SK-N-SH (cell line): ENCODE measurements at regions not wholly inside any gene's neighbourhood (a gene's known extent, or its start where the extent isn't known, plus 50 kb on each side); places are given as distances from the start of the nearest gene placed in this dataset.

Experiments used
- CTCF ChIA-PET: fragments of 300-600, 350-600 bp; formaldehyde crosslinking; extraction: SDS; loops from one replicate; lab custom pipeline; 2021; lab: Yijun Ruan, JAX
- POLR2A ChIA-PET: fragments of 350-600 bp; sonication (Branson Sonifier 250); formaldehyde crosslinking; extraction: SDS; loops from one replicate; lab custom pipeline; 2020; ENCODE audit warnings: antibody characterized with exemption, inconsistent platforms; lab: Yijun Ruan, JAX
- DNase-seq: peaks from one replicate; pipeline ENCODE4 v3.0.0; 2012
- H2AFZ ChIP-seq: fragments of 200-600 bp; sonication (generic); 2 replicates; pipeline ENCODE4 v1.8.1; 2016; ENCODE audit warnings: antibody characterized with exemption, mild to moderate bottlenecking, low read depth
- H3F3A ChIP-seq: fragments of 200-600 bp; sonication (generic); replicated peaks from 2 replicates; pipeline ENCODE3; 2016; ENCODE audit warnings: antibody characterized with exemption, mild to moderate bottlenecking; ENCODE audit not compliant: insufficient read depth
- H3K27ac ChIP-seq, 2 experiments: fragments of 200-500 bp in 1 of 2; fragments of 200-600 bp in 1 of 2; sonication (Bioruptor generic) in 1 of 2; sonication (generic), shearing (Covaris generic) in 1 of 2; 2 replicates each; pipeline versions ENCODE4 v1.5.1 to v1.6.1; 2014 to 2016; ENCODE audit warnings: low read depth in 2 of 2, inconsistent platforms in 1 of 2, low read length in 1 of 2, mild to moderate bottlenecking in 1 of 2, mixed read lengths in 1 of 2
- H3K27me3 ChIP-seq: fragments of 200-600 bp; sonication (generic), shearing (Covaris generic); 2 replicates; pipeline ENCODE4 v1.6.1; 2016; ENCODE audit warnings: mixed run types; ENCODE audit not compliant: insufficient read depth
- H3K36me3 ChIP-seq, 2 experiments: fragments of 200-500 bp in 1 of 2; fragments of 200-600 bp in 1 of 2; sonication (Bioruptor generic) in 1 of 2; sonication (generic) in 1 of 2; replicated peaks in 1 of 2; 2 replicates each; pipeline versions ENCODE3 to v1.5.1; 2014 to 2016; ENCODE audit warnings: low read length in 1 of 2, mild to moderate bottlenecking in 1 of 2; ENCODE audit not compliant: insufficient read depth in 2 of 2, control insufficient read depth in 1 of 2
- H3K4me1 ChIP-seq, 2 experiments: fragments of 200-500 bp in 1 of 2; fragments of 200-600 bp in 1 of 2; sonication (Bioruptor generic) in 1 of 2; sonication (generic), shearing (Covaris generic) in 1 of 2; 2 replicates each; pipeline versions ENCODE4 v1.5.1 to v1.6.1; 2014 to 2016; ENCODE audit warnings: low read depth in 1 of 2, low read length in 1 of 2, mixed run types in 1 of 2; ENCODE audit not compliant: insufficient read depth in 2 of 2, control insufficient read depth in 1 of 2
- H3K4me2 ChIP-seq: fragments of 200-600 bp; sonication (generic), shearing (Covaris generic); 2 replicates; pipeline ENCODE4 v1.6.1; 2017; ENCODE audit warnings: mixed run types
- H3K4me3 ChIP-seq, 2 experiments: fragments of 200-500 bp in 1 of 2; fragments of 200-600 bp in 1 of 2; sonication (Bioruptor generic) in 1 of 2; sonication (generic), shearing (Covaris generic) in 1 of 2; 2 replicates each; pipeline versions ENCODE4 v1.5.1 to v1.8.1; 2014 to 2016; ENCODE audit warnings: low read depth in 2 of 2, inconsistent platforms in 1 of 2, low read length in 1 of 2, mild to moderate bottlenecking in 1 of 2, mixed read lengths in 1 of 2, moderate library complexity in 1 of 2
- H3K79me2 ChIP-seq: fragments of 200-600 bp; sonication (generic); 2 replicates; pipeline ENCODE4 v1.8.1; 2017; ENCODE audit warnings: mild to moderate bottlenecking; ENCODE audit not compliant: insufficient read depth
- H3K9ac ChIP-seq: fragments of 200-600 bp; sonication (generic); 2 replicates; pipeline ENCODE4 v1.6.1; 2017; ENCODE audit warnings: mixed run types
- H3K9me2 ChIP-seq: fragments of 200-600 bp; sonication (generic); 2 replicates; pipeline ENCODE4 v1.6.1; 2017; ENCODE audit warnings: mixed run types
- H3K9me3 ChIP-seq: fragments of 200-600 bp; sonication (generic); 2 replicates; pipeline ENCODE4 v1.6.1; 2017; ENCODE audit warnings: mixed run types, mild to moderate bottlenecking, moderate library complexity
- H4K20me1 ChIP-seq: fragments of 200-600 bp; sonication (generic); 2 replicates; pipeline ENCODE4 v1.6.1; 2017; ENCODE audit warnings: mild to moderate bottlenecking, mixed run types; ENCODE audit not compliant: insufficient read depth
- CHD2 ChIP-seq: fragments of 150-350 bp; IDR thresholded peaks from 2 replicates; pipeline ENCODE4 v1.6.1; 2018; ENCODE audit warnings: low read length; ENCODE audit not compliant: partially characterized antibody
- CTCF ChIP-seq: fragments of 200-600 bp; sonication (generic); IDR thresholded peaks from 2 replicates; pipeline ENCODE4 v1.6.1; 2017; ENCODE audit warnings: antibody characterized with exemption, mild to moderate bottlenecking, moderate library complexity
- EP300 ChIP-seq, 2 experiments: IDR thresholded peaks; 2 replicates each; pipeline versions ENCODE4 v1.4.0 to v1.6.1; 2012; ENCODE audit warnings: borderline replicate concordance in 1 of 2, low read depth in 1 of 2, low read length in 1 of 2
- FOSL2 ChIP-seq: IDR thresholded peaks from 2 replicates; pipeline ENCODE4 v1.4.0; 2012; ENCODE audit warnings: low read depth, mild to moderate bottlenecking, moderate library complexity, borderline replicate concordance
- GATA2 ChIP-seq: sonication (generic); formaldehyde crosslinking; IDR thresholded peaks from 2 replicates; pipeline ENCODE4 v1.5.0; 2020; ENCODE audit warnings: mild to moderate bottlenecking, missing genetic modification reagents
- MAX ChIP-seq: IDR thresholded peaks from 2 replicates; pipeline ENCODE4 v1.4.0; 2012; ENCODE audit warnings: low read depth
- MEF2A ChIP-seq: IDR thresholded peaks from 2 replicates; pipeline ENCODE4 v1.4.0; 2012; ENCODE audit warnings: low read depth, borderline replicate concordance
- NFIC ChIP-seq: IDR thresholded peaks from 2 replicates; pipeline ENCODE4 v1.4.0; 2012; ENCODE audit warnings: borderline replicate concordance
- RCOR1 ChIP-seq: fragments of 150-350 bp; IDR thresholded peaks from 2 replicates; pipeline ENCODE4 v1.6.1; 2017; ENCODE audit warnings: antibody characterized with exemption, low read length
- RFX5 ChIP-seq: IDR thresholded peaks from 2 replicates; pipeline ENCODE4 v1.6.1; 2012; ENCODE audit warnings: mild to moderate bottlenecking, improper control_type of control experiment, low read length
- RXRA ChIP-seq: IDR thresholded peaks from 2 replicates; pipeline ENCODE4 v1.4.0; 2012; ENCODE audit warnings: low read depth, mild to moderate bottlenecking, borderline replicate concordance
- SIN3A ChIP-seq: IDR thresholded peaks from 2 replicates; pipeline ENCODE4 v1.6.1; 2012; ENCODE audit warnings: low read depth, mild to moderate bottlenecking, low read length, moderate library complexity, borderline replicate concordance
- TAF1 ChIP-seq: IDR thresholded peaks from 2 replicates; pipeline ENCODE4 v1.6.1; 2012; ENCODE audit warnings: low read depth, mild to moderate bottlenecking, low read length, moderate library complexity, borderline replicate concordance
- TCF12 ChIP-seq: IDR thresholded peaks from 2 replicates; pipeline ENCODE4 v1.4.0; 2012
- USF1 ChIP-seq: IDR thresholded peaks from 2 replicates; pipeline ENCODE4 v1.4.0; 2012; ENCODE audit warnings: low read depth, borderline replicate concordance
- USF2 ChIP-seq: fragments of 150-350 bp; IDR thresholded peaks from 2 replicates; pipeline ENCODE4 v1.6.1; 2017; ENCODE audit warnings: antibody characterized with exemption, low read length, low read depth, borderline replicate concordance
- YY1 ChIP-seq: IDR thresholded peaks from 2 replicates; pipeline ENCODE4 v1.4.0; 2012; ENCODE audit warnings: low read depth, mild to moderate bottlenecking
- WGBS: methylation state at CpG from one replicate; pipeline ENCODE4 v1.1.6; 2017; ENCODE audit warnings: low lambda C conversion rate; 5-methylcytosine and 5-hydroxymethylcytosine counted together

- Histone ChIP-seq H3K9ac (no peak overlapping the region), H3K27me3 (no peaks in the 10 kb centered on the region), H3K9me2 (no peaks in the 10 kb centered on the region), H2AFZ (no peak overlapping the region), H3K4me1 (peaks cover 0 to 4% of the 10 kb centered on the region in 2 experiments; a peak in 1 of 4 replicates), H3K4me2 (no peak overlapping the region), H3K79me2 (no peaks in the 10 kb centered on the region), H4K20me1 (no peaks in the 10 kb centered on the region), H3F3A (no peaks in the 10 kb centered on the region), H3K4me3 (no peak overlapping the region), H3K9me3 (no peaks in the 10 kb centered on the region), H3K27ac (no peak overlapping the region), H3K36me3 (no peaks in the 10 kb centered on the region)
- ChIA-PET POLR2A (no interaction called here), CTCF (interaction anchor here (1.5 kb wide), 1 partner anchor 9 kb away, joined by 4 read pairs; no protein-coding TSS in a partner anchor)
- no peak for TF ChIP-seq RFX5
- no peak for TF ChIP-seq RXRA
- no peak for TF ChIP-seq GATA2 (CRISPR knock-in tag)
- TF ChIP-seq SIN3A = no peak
- no peak for TF ChIP-seq CTCF
- no peak for TF ChIP-seq YY1
- no peak for TF ChIP-seq MAX
- no peak for TF ChIP-seq TCF12
- TF ChIP-seq RCOR1 = no peak
- TF ChIP-seq USF2 = no peak
- no peak for TF ChIP-seq NFIC
- no peak for DNase-seq
- 42% methylated on average over 4 of the region's 4 CpGs for WGBS
These were observed 538.0 kb upstream of the PLXNA2 start for GRCh38 chr1:208782186-208782585.

GRCh38 chr1:208785629-208786028 is 541.4 kb upstream of the PLXNA2 start:
- Histone ChIP-seq H3K9me3 (no peaks in the 10 kb centered on the region), H4K20me1 (no peaks in the 10 kb centered on the region), H3K4me3 (no peak overlapping the region), H3K27me3 (no peaks in the 10 kb centered on the region), H3K27ac (no peak overlapping the region), H2AFZ (no peak overlapping the region), H3K79me2 (no peaks in the 10 kb centered on the region), H3K9me2 (no peaks in the 10 kb centered on the region), H3K36me3 (no peaks in the 10 kb centered on the region), H3K4me2 (no peak overlapping the region), H3F3A (no peaks in the 10 kb centered on the region), H3K9ac (no peak overlapping the region), H3K4me1 (peaks cover 0 to 22% of the 10 kb centered on the region in 2 experiments; a peak in 2 of 4 replicates)
- ChIA-PET POLR2A (interaction anchor here (0.6 kb wide), 1 partner anchor 63 kb away, joined by 3 read pairs; no protein-coding TSS in a partner anchor), CTCF (interaction anchor here (0.6 to 1.0 kb wide), 2 partner anchors 133 to 1593 kb away, joined by 3 read pairs; no protein-coding TSS in a partner anchor)
- WGBS = 38% methylated on average over 1 of the region's 1 CpG
- TF ChIP-seq MAX (no peak), FOSL2 (no peak), TAF1 (no peak), EP300 (IDR thresholded peaks at IDR 0.05; ENCODE audit: borderline replicate concordance in 1 of 2, low read depth in 1 of 2, low read length in 1 of 2) (no peak), USF1 (no peak), CHD2 (no peak), TCF12 (no peak), NFIC (no peak), MEF2A (no peak), USF2 (no peak)
- no peak for DNase-seq
